ENCODE measurements at regions not wholly inside any gene's neighbourhood (a gene's known extent, or its start where the extent isn't known, plus 50 kb on each side); places are given as distances from the start of the nearest gene placed in this dataset.

DNA sequence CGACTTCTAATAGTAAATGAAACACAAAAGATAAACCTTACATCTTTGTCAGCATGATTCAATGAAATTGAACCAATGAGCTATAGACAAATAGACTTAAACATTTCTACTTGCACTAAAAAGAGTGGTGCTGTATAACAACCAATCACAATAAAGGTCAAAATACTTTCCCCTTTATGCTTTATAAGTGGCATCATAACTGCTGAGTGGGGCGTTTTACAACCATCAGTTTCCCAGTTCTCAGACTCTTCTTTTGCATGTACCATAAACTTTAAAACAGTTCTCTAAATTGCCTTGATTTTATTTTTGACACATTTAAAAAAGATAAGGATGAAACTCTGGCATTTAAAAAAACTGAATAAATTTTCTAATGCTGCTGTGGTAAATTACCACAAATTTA lies 356.2 kb downstream of the NNT start:
- TF ChIP-seq, protein P1, sequence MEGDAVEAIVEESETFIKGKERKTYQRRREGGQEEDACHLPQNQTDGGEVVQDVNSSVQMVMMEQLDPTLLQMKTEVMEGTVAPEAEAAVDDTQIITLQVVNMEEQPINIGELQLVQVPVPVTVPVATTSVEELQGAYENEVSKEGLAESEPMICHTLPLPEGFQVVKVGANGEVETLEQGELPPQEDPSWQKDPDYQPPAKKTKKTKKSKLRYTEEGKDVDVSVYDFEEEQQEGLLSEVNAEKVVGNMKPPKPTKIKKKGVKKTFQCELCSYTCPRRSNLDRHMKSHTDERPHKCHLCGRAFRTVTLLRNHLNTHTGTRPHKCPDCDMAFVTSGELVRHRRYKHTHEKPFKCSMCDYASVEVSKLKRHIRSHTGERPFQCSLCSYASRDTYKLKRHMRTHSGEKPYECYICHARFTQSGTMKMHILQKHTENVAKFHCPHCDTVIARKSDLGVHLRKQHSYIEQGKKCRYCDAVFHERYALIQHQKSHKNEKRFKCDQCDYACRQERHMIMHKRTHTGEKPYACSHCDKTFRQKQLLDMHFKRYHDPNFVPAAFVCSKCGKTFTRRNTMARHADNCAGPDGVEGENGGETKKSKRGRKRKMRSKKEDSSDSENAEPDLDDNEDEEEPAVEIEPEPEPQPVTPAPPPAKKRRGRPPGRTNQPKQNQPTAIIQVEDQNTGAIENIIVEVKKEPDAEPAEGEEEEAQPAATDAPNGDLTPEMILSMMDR (IDR thresholded peaks at IDR 0.05) = no peak
- DNase-seq = no peak
- H3K36me3 ChIP-seq = no peaks in the 10 kb centered on the region
- H3K4me1 ChIP-seq = no peaks in the 10 kb centered on the region
- intact Hi-C loops (cut with DNase I; ENCODE audit: low total_unique reads) = no loop called here
- H3K4me3 ChIP-seq = no peak overlapping the region
- H3K27me3 ChIP-seq = no peaks in the 10 kb centered on the region
- no peak overlapping the region for H3K27ac ChIP-seq
- H3K9me3 ChIP-seq = no peaks in the 10 kb centered on the region

DNA sequence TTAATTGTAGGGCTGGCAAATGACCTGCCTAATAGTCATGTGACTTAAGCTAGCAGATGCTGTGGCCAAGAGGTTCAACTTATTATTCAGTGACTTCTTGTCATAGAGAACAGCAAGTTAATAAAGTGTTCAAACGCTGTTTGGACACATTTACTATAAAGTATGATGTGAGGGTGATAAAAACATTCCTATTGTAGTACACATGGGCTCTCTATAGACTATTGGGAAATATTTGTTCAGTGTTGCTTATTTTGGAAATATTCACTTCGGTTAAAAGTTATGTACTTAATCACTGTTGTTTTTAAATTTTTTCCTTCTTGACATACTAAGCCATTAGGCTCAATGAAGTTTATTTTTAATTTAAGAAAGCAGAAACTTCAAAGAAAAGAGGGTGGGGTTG lies 345.0 kb downstream of the NNT start:
- Histone ChIP-seq H3K9me3 (peaks cover 0 to 7% (median 0%) of the 10 kb centered on the region in 3 donors), H3K36me3 (no peaks in the 10 kb centered on the region), H3K27me3 (no peaks in the 10 kb centered on the region), H3K4me3 (no peak overlapping the region), H3K27ac (no peak overlapping the region), H3K4me1 (peaks cover 0 to 11% (median 0%) of the 10 kb centered on the region in 4 donors)
- DNase-seq = no peak
- TF ChIP-seq, protein P1 (IDR thresholded peaks at IDR 0.05) = no peak
- intact Hi-C loops (cut with DNase I; ENCODE audit: low total_unique reads) = no loop called here

DNA sequence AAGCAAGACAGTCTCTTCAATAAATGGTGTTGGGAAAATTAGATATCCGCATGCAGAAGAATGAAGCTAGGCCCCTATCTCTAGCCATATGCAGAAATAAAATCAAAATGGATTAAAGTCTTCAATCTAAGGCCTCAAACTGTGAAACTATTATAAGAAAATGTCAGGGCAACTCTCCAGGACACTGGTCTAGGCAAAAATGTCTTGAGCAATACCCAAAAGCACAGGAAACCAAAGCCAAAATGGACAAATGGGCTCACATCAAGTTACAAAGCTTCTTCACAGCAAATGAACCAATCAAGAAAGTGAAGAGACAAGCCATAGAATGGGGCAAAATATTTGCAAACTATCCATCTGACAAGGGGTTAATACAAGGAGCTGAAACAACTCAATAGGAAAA lies 338.8 kb downstream of the NNT start:
- Histone ChIP-seq H3K4me1 (no peaks in the 10 kb centered on the region), H3K4me3 (no peak overlapping the region), H3K27ac (no peak overlapping the region), H3K27me3 (no peaks in the 10 kb centered on the region), H3K36me3 (no peaks in the 10 kb centered on the region), H3K9me3 (peaks cover 0 to 7% (median 0%) of the 10 kb centered on the region in 3 donors)
- intact Hi-C loops (cut with DNase I; ENCODE audit: low total_unique reads) = no loop called here
- TF ChIP-seq, protein P1 (IDR thresholded peaks at IDR 0.05) = no peak
- DNase-seq = no peak

DNA sequence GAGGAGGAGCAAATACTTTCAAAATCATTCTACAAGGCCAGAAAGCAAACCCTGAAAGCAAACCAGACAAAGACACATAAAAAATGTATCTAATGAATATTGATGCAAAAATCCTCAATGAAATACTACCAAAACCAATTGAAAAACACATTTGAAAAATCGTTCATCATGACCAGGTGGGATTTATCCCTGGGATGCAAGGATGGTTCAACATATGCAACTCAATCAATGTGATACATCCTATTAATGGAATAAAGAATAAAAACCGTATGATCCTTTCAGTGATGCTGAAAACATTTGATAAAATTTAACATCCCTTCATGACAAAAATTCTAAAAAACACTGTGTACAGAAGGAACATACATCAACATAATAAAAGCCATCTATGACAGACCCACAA lies 337.6 kb downstream of the NNT start:
- H3K4me1 ChIP-seq = no peaks in the 10 kb centered on the region
- TF ChIP-seq, protein P1 (IDR thresholded peaks at IDR 0.05) = no peak
- H3K27ac ChIP-seq = no peak overlapping the region
- H3K9me3 ChIP-seq = no peaks in the 10 kb centered on the region
- intact Hi-C loops (cut with DNase I; ENCODE audit: low total_unique reads) = no loop called here
- H3K36me3 ChIP-seq = no peaks in the 10 kb centered on the region
- DNase-seq = no peak
- no peak overlapping the region for H3K4me3 ChIP-seq
- no peaks in the 10 kb centered on the region for H3K27me3 ChIP-seq

DNA sequence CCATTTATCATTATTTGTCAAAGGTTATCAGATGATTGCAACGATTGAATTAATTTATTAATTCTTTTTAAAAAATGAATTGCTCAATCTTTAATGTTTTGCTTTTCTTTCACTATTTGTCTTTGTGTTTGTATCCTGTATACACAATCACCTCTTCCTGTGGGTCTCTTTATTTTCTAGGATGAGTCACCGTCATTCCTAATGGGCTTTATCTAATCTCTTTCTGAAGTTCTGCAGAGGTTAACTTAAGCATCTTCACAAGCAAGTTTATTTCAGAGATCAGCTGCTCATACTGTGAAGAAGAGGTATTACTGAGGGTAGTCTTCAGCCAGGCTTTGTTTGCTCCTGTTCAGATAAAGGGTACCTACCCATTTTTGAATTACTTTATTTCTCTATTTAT lies 323.9 kb downstream of the NNT start:
- Histone ChIP-seq H3K9me3 (no peaks in the 10 kb centered on the region), H3K4me1 (no peaks in the 10 kb centered on the region), H3K4me3 (no peak overlapping the region), H3K36me3 (no peaks in the 10 kb centered on the region), H3K27ac (no peak overlapping the region), H3K27me3 (no peaks in the 10 kb centered on the region)
- TF ChIP-seq, protein P1 (IDR thresholded peaks at IDR 0.05) = no peak
- no peak for DNase-seq
- intact Hi-C loops (cut with DNase I; ENCODE audit: low total_unique reads) = no loop called here

DNA sequence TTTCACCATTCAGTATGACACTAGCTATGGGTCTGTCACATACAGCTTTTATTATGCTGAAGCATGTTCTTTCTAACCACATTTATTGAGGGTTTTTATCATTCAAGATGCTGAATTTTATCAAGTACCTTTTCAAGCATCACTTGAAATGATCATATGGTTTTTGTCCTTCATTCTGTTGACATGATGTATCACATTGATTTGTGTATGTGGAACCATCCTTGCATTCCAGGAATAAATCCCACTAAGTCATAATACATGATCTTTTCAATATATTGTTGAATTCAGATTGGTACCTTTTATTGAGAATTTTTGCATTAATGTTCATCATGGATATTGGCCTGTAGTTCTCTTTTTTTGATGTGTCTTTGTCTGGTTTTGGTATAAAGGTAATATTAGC lies 317.4 kb downstream of the NNT start:
- intact Hi-C loops (cut with DNase I; ENCODE audit: low total_unique reads) = no loop called here
- Histone ChIP-seq H3K4me3 (no peak overlapping the region), H3K27me3 (no peaks in the 10 kb centered on the region), H3K36me3 (no peaks in the 10 kb centered on the region), H3K4me1 (no peaks in the 10 kb centered on the region), H3K27ac (no peak overlapping the region), H3K9me3 (peaks cover 0 to 9% (median 5%) of the 10 kb centered on the region in 3 donors)
- DNase-seq = no peak
- TF ChIP-seq, protein P1 (IDR thresholded peaks at IDR 0.05) = no peak

Data from tibial artery (tissue), 4 donors.